ENCODE measurements at regions not wholly inside any gene's neighbourhood (a gene's known extent, or its start where the extent isn't known, plus 50 kb on each side); places are given as distances from the start of the nearest gene placed in this dataset.

DNA sequence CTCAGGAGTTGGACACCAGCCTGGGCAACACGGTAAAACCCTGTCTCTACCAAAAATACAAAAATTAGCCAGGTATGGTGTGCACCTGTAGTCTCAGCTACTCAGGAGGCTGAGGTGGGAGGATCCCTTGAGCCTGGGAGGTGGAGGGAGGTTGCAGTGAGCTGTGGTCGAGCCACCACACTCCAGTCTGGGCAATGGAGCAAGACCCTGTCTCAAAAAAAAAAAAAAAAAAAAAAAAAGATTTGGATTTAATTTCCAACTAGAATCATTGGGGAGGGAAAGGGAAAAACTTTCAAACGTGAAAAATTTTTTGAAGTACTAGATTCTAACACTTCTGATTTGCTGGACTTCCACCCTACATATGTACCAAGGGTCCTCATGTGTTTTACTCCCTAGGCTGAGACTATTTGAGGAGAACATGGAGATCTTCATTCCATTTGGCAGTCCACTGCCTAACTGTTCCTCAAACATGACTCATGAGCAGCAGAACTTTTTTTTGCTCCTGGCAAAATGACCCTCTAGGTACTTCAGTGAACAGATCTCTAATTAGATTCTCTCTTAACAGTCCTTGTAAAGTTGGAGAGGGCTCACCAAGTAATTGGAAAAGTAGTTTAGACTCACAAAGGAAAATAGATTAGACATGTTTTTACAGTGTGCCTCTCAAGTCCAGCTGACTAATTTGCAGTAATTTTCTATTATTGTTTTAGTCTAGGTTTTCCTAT lies 267.6 kb downstream of the METTL4 start:
- peak; percentile 67 for ATAC-seq
- no peak for TF ChIP-seq ZFP3 (CRISPR knock-in tag; IDR thresholded peaks at IDR 0.05)
- TF ChIP-seq RARB (CRISPR knock-in tag; IDR thresholded peaks at IDR 0.05), result no peak
- no peak for TF ChIP-seq ESRRG (CRISPR knock-in tag; IDR thresholded peaks at IDR 0.05)
- no peak for TF ChIP-seq TCF4 (CRISPR knock-in tag; IDR thresholded peaks at IDR 0.05; ENCODE audit: borderline replicate concordance)

DNA sequence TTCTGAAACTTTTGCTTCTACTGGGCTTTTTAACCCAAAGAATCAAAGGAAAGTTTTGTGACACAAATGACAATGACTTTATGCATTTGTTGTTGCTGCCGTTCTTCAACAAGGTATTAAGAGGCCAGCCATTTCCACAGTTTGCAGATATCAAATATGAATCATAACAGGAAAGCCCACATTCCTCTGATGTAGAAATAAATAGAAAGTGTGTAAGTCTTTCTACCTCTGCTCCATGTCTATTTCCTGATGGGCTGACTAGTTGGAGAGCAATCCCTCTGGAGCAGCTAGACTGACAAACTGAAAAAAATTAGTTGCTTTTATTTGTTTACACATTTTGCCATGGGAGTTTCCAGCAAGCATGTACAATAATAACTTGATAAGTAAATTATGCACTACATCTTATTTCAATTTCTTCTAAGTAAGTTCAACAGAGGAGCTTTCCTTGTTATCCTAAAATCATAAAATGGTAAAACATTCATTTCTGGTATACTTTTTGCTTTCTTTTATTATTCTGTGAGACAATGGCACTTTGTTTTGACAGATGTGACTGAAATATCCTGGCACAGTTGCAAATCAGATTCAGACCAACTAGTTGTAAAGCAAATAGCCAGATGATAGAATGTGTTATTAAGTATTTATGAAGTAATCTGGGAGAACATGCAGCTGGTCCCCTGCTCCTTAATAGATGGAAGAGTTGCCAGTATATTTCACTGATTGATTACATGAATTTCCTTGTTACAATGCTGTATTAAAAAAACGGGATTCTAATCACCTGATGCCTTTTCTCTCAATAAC lies 266.7 kb downstream of the METTL4 start:
- ATAC-seq, result peak; percentile 72
- TF ChIP-seq ZNF70 (CRISPR knock-in tag; IDR thresholded peaks at IDR 0.05), result no peak
- no peak for TF ChIP-seq ZFP30 (CRISPR knock-in tag; IDR thresholded peaks at IDR 0.05)
- no peak for TF ChIP-seq ESRRG (CRISPR knock-in tag; IDR thresholded peaks at IDR 0.05)
- TF ChIP-seq TOX (CRISPR knock-in tag; IDR thresholded peaks at IDR 0.05; ENCODE audit: borderline replicate concordance), result no peak
- TF ChIP-seq OSR1 (CRISPR knock-in tag; IDR thresholded peaks at IDR 0.05), result no peak

DNA sequence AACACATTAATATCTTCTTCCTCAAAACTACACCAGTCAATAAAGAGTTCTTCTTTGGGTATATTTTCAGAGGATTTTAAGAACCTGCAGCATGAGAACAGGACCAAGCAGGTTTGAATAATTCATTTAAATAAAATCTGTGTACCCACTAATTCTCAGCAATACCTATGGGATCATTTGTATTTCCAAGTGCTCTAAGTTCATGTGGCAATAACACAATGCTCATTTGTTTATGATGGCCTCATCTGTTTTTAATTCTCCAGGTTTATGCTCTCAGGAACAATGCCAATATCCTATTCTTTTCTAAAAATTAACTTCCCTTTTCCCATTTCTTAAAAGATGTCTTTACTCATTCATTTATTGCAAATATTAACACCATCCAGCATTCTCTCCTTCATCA lies 264.7 kb downstream of the METTL4 start:
- TF ChIP-seq TOX (CRISPR knock-in tag; IDR thresholded peaks at IDR 0.05; ENCODE audit: borderline replicate concordance), result no peak
- no peak for TF ChIP-seq ESRRG (CRISPR knock-in tag; IDR thresholded peaks at IDR 0.05)
- TF ChIP-seq, protein P1, sequence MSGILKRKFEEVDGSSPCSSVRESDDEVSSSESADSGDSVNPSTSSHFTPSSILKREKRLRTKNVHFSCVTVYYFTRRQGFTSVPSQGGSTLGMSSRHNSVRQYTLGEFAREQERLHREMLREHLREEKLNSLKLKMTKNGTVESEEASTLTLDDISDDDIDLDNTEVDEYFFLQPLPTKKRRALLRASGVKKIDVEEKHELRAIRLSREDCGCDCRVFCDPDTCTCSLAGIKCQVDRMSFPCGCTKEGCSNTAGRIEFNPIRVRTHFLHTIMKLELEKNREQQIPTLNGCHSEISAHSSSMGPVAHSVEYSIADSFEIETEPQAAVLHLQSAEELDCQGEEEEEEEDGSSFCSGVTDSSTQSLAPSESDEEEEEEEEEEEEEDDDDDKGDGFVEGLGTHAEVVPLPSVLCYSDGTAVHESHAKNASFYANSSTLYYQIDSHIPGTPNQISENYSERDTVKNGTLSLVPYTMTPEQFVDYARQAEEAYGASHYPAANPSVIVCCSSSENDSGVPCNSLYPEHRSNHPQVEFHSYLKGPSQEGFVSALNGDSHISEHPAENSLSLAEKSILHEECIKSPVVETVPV (CRISPR knock-in tag; IDR thresholded peaks at IDR 0.05), result no peak
- no peak for TF ChIP-seq ZFP3 (CRISPR knock-in tag; IDR thresholded peaks at IDR 0.05)
- TF ChIP-seq ARNTL (CRISPR knock-in tag; IDR thresholded peaks at IDR 0.05; ENCODE audit: borderline replicate concordance, low read depth), result no peak
- no peak for TF ChIP-seq CSDC2 (CRISPR knock-in tag; IDR thresholded peaks at IDR 0.05)
- TF ChIP-seq, protein P2, sequence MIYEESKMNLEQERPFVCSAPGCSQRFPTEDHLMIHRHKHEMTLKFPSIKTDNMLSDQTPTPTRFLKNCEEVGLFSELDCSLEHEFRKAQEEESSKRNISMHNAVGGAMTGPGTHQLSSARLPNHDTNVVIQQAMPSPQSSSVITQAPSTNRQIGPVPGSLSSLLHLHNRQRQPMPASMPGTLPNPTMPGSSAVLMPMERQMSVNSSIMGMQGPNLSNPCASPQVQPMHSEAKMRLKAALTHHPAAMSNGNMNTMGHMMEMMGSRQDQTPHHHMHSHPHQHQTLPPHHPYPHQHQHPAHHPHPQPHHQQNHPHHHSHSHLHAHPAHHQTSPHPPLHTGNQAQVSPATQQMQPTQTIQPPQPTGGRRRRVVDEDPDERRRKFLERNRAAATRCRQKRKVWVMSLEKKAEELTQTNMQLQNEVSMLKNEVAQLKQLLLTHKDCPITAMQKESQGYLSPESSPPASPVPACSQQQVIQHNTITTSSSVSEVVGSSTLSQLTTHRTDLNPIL (CRISPR knock-in tag; IDR thresholded peaks at IDR 0.05; ENCODE audit: low read depth), result no peak
- no peak for TF ChIP-seq BACH2 (CRISPR knock-in tag; IDR thresholded peaks at IDR 0.05; ENCODE audit: borderline replicate concordance)
- no peak for TF ChIP-seq ZNF70 (CRISPR knock-in tag; IDR thresholded peaks at IDR 0.05)

DNA sequence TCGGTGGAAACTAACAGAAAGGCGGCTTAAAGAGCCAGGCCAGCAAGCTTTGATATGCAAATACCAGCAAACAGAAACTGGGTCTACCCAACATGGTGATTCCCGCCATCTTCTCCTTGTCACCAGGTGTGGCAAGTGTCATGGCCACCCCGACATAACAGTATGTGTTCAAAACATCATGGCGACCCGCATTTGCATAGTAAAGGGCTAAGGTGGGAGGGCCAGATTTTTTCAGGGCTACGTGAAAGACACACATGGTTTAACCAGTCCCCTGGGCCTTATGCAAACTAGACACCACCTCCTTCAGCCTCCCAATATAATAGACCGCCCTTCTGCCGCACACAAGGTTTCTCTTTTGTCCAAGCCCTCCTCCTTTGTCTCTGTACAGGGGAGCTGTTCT lies 260.4 kb downstream of the METTL4 start:
- TF ChIP-seq ZNF70 (CRISPR knock-in tag; IDR thresholded peaks at IDR 0.05) (no peak), CSDC2 (CRISPR knock-in tag; IDR thresholded peaks at IDR 0.05) (no peak), RARB (CRISPR knock-in tag; IDR thresholded peaks at IDR 0.05) (no peak), ZNF565 (CRISPR knock-in tag; conservative IDR thresholded peaks at IDR 0.05; ENCODE audit: low read depth) (no peak), ISL1 (CRISPR knock-in tag; IDR thresholded peaks at IDR 0.05) (no peak), PPARA (CRISPR knock-in tag; IDR thresholded peaks at IDR 0.05; ENCODE audit: borderline replicate concordance) (no peak), SNAI2 (CRISPR knock-in tag; IDR thresholded peaks at IDR 0.05) (no peak)
- TF ChIP-seq, protein P1 (CRISPR knock-in tag; IDR thresholded peaks at IDR 0.05), result no peak
- TF ChIP-seq, protein P2 (CRISPR knock-in tag; IDR thresholded peaks at IDR 0.05; ENCODE audit: low read depth), result no peak
- ATAC-seq, result no peak

More for the DNA sequence above, 264.7 kb downstream of the METTL4 start:
- ATAC-seq, result no peak

DNA sequence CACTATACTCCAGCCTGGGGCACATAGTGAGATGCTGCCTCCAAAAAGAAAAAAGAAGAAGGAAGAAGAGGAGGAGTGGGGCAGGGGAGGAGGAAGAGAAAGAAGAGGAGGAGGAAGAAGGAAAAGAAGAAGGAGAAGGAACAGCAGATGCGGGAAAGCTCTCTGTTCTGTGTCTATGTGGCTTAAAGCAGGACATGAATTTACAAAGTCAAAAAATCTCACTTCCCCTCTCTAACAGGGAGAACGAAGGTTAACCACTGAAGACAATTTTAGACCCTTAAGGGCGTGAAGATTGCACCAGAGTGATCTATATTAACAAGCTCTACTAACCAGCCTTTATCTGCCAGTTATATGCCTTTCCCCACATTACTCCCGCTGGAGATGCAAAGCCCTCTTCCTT lies 258.9 kb downstream of the METTL4 start:
- TF ChIP-seq, protein P3, sequence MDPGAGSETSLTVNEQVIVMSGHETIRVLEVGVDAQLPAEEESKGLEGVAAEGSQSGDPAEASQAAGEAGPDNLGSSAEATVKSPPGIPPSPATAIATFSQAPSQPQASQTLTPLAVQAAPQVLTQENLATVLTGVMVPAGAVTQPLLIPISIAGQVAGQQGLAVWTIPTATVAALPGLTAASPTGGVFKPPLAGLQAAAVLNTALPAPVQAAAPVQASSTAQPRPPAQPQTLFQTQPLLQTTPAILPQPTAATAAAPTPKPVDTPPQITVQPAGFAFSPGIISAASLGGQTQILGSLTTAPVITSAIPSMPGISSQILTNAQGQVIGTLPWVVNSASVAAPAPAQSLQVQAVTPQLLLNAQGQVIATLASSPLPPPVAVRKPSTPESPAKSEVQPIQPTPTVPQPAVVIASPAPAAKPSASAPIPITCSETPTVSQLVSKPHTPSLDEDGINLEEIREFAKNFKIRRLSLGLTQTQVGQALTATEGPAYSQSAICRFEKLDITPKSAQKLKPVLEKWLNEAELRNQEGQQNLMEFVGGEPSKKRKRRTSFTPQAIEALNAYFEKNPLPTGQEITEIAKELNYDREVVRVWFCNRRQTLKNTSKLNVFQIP (CRISPR knock-in tag; IDR thresholded peaks at IDR 0.05; ENCODE audit: borderline replicate concordance, low read depth), result no peak
- no peak for TF ChIP-seq SNAI2 (CRISPR knock-in tag; IDR thresholded peaks at IDR 0.05)
- no peak for TF ChIP-seq GLIS3 (CRISPR knock-in tag; IDR thresholded peaks at IDR 0.05)
- TF ChIP-seq BACH2 (CRISPR knock-in tag; IDR thresholded peaks at IDR 0.05; ENCODE audit: borderline replicate concordance), result no peak
- TF ChIP-seq ISL1 (CRISPR knock-in tag; IDR thresholded peaks at IDR 0.05), result no peak
- TF ChIP-seq, protein P2 (CRISPR knock-in tag; IDR thresholded peaks at IDR 0.05; ENCODE audit: low read depth), result no peak
- TF ChIP-seq, protein P1 (CRISPR knock-in tag; IDR thresholded peaks at IDR 0.05), result no peak
- no peak for TF ChIP-seq ARNTL (CRISPR knock-in tag; IDR thresholded peaks at IDR 0.05; ENCODE audit: borderline replicate concordance, low read depth)
- TF ChIP-seq ZNF70 (CRISPR knock-in tag; IDR thresholded peaks at IDR 0.05), result no peak
- no peak for TF ChIP-seq CSDC2 (CRISPR knock-in tag; IDR thresholded peaks at IDR 0.05)
- TF ChIP-seq ZFP3 (CRISPR knock-in tag; IDR thresholded peaks at IDR 0.05), result no peak
- TF ChIP-seq ESRRG (CRISPR knock-in tag; IDR thresholded peaks at IDR 0.05), result no peak
- no peak for TF ChIP-seq ZNF565 (CRISPR knock-in tag; conservative IDR thresholded peaks at IDR 0.05; ENCODE audit: low read depth)
- TF ChIP-seq TCF4 (CRISPR knock-in tag; IDR thresholded peaks at IDR 0.05; ENCODE audit: borderline replicate concordance), result no peak
- ATAC-seq, result no peak

Measured in SK-N-SH treated with all-trans-retinoic acid at 6 μM for 48 hours (cell line).